Adrenal gland (tissue), 9 donors: ENCODE measurements at regions not wholly inside any gene's neighbourhood (a gene's known extent, or its start where the extent isn't known, plus 50 kb on each side); places are given as distances from the start of the nearest gene placed in this dataset.
A peak's percentile ranks its signal among the peaks of the same experiment; 100 is the strongest.

Source experiments
- DNase-seq, 7 donors: peaks; one replicate each; pipeline ENCODE4 v3.0.0-alpha.2; 2019 to 2020
- H3K27ac ChIP-seq, 5 donors: fragments of 200-600 bp; sonication (generic) in 4 of 5; 1 replicate in 3 of 5; 2 replicates in 2 of 5; pipeline versions ENCODE4 v1.5.1 to v1.8.0; 2016 to 2020; ENCODE audit warnings: mild to moderate bottlenecking in 1 of 5
- H3K27me3 ChIP-seq: fragments of 200-600 bp; 2 replicates; pipeline ENCODE4 v1.8.0; 2021
- H3K36me3 ChIP-seq, 2 donors: fragments of 200-600 bp; replicated peaks in 1 of 2; 1 replicate in 1 of 2; 2 replicates in 1 of 2; pipeline versions ENCODE4 v1.5.1 to v1.8.0; 2018 to 2022
- H3K4me1 ChIP-seq, 2 donors: fragments of 200-600 bp; replicated peaks in 1 of 2; 1 replicate in 1 of 2; 2 replicates in 1 of 2; pipeline versions ENCODE4 v1.5.1 to v1.8.0; 2018 to 2021
- H3K4me3 ChIP-seq, 4 donors: fragments of 200-600 bp; sonication (generic) in 3 of 4; one replicate each; pipeline ENCODE4 v1.5.1; 2016 to 2018
- H3K9me3 ChIP-seq, 3 donors: fragments of 200-600 bp; sonication (generic) in 1 of 3; replicated peaks in 1 of 3; 1 replicate in 2 of 3; 2 replicates in 1 of 3; pipeline versions ENCODE4 v1.5.1 to v1.8.0; 2016 to 2021
- POLR2A ChIP-seq, 2 donors: fragments of 450-650 bp; IDR thresholded peaks; one replicate each; pipeline ENCODE4 v1.6.1; 2017; ENCODE audit warnings: antibody characterized with exemption in 2 of 2, mild to moderate bottlenecking in 2 of 2, moderate library complexity in 1 of 2
- WGBS, 4 donors: extraction: QIAGEN DNeasy Blood & Tissue Kit in 2 of 4; methylation state at CpG; one replicate each; pipeline versions ENCODE4 v1.1.5 to v1.1.7; 2013 to 2017; 5-methylcytosine and 5-hydroxymethylcytosine counted together
- intact Hi-C, 2 donors: fragments of 100-400 bp; cut with DNase I; formaldehyde crosslinking; loops; one replicate each; pipeline versions ENCODE4 v1.14.1 to v1.15.0; 2022 to 2023
- TF ChIP-seq, protein P1 (sequence below), 6 experiments: fragments of 450-650 bp in 4 of 6; fragments of 200-600 bp in 2 of 6; sonication (generic) in 1 of 6; IDR thresholded peaks; 1 replicate in 5 of 6; 2 replicates in 1 of 6; pipeline versions ENCODE4 v1.5.1 to v1.8.0; 2016 to 2021; ENCODE audit warnings: antibody characterized with exemption in 6 of 6, mild to moderate bottlenecking in 2 of 6, moderate library complexity in 1 of 6
- donor health status: healthy with polysubstance abuse.
- donor health status: Bipolar disorder and iron deficiency.
- donor health status: DM: yes; HTN: yes; CAD: no.
- donor health status: DM: no; HTN: no; CAD: no.
- donor health status: DM: no; HTN: no; CAD: no.

DNA sequence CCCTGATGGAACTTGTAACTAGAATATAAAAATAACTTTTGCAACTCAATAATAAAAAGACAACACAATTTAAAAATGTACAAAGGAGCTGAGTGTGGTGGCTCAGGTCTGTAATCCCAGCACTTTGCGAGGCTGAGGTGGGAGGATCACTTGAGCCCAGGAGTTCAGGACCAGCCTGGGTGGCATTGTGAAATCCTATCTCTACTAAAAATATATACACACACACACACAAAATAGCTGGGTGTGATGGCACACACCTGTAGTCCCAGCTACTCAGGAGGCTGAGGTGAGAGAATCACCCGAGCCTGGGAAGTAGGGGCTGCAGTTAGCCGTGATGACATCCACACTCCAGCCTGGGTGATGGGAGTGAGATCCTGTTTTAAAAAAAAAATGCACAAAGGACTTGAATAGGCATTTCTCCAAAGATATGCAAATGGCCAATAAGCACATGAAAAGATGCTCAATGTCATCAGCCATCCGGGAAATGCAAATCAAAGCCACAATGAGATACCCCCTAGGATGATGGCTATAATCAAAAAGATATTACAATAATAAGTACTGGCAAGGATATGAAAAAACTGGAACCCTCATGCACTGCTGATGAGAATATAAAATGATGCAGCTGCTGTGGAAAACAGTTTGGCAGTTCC lies 59.8 kb upstream of the SEPTIN5 start:
- intact Hi-C loops: no loop called here
- TF ChIP-seq, protein P1, sequence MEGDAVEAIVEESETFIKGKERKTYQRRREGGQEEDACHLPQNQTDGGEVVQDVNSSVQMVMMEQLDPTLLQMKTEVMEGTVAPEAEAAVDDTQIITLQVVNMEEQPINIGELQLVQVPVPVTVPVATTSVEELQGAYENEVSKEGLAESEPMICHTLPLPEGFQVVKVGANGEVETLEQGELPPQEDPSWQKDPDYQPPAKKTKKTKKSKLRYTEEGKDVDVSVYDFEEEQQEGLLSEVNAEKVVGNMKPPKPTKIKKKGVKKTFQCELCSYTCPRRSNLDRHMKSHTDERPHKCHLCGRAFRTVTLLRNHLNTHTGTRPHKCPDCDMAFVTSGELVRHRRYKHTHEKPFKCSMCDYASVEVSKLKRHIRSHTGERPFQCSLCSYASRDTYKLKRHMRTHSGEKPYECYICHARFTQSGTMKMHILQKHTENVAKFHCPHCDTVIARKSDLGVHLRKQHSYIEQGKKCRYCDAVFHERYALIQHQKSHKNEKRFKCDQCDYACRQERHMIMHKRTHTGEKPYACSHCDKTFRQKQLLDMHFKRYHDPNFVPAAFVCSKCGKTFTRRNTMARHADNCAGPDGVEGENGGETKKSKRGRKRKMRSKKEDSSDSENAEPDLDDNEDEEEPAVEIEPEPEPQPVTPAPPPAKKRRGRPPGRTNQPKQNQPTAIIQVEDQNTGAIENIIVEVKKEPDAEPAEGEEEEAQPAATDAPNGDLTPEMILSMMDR (IDR thresholded peaks at IDR 0.05): no peak
- TF ChIP-seq POLR2A (IDR thresholded peaks at IDR 0.05): no peak
- no peaks in the 10 kb centered on the region for H3K36me3 ChIP-seq
- no peaks in the 10 kb centered on the region for H3K27me3 ChIP-seq
- 67 to 80% (median 70%) methylated on average over 4 of the region's 4 CpGs for WGBS, 4 donors
- H3K9me3 ChIP-seq: no peaks in the 10 kb centered on the region
- H3K4me3 ChIP-seq: no peak overlapping the region
- no peaks in the 10 kb centered on the region for H3K4me1 ChIP-seq
- no peak for DNase-seq
- H3K27ac ChIP-seq: no peak overlapping the region

DNA sequence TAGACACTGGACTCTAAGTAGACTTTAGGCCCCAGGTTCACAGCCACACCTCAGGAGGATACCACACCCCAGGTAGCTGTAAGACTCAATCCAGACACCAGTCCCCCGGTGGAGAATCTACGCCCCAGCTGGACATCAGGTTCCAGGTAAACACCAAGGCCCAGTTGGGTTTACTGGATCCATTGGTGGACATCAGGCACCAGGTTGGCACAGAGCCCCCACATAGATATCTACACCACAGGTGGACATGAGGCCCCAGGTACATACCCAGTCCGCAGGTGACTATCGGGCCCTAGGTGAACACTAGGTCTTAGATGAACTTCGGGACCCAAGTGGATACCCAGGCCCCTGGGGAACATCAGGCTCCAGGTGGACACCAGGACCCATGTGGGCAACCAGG lies 58.9 kb upstream of the SEPTIN5 start:
- Histone ChIP-seq H3K27ac (no peak overlapping the region), H3K27me3 (no peaks in the 10 kb centered on the region), H3K36me3 (no peaks in the 10 kb centered on the region), H3K4me3 (no peak overlapping the region), H3K4me1 (no peaks in the 10 kb centered on the region), H3K9me3 (no peaks in the 10 kb centered on the region)
- no peak for TF ChIP-seq POLR2A (IDR thresholded peaks at IDR 0.05)
- TF ChIP-seq, protein P1 (IDR thresholded peaks at IDR 0.05): no peak
- intact Hi-C loops: no loop called here
- peak in 1 of 7 donors; percentile 48 for DNase-seq
- WGBS, 4 donors: 79 to 89% (median 83%) methylated on average over 5 of the region's 5 CpGs; no CpG with 5 or more reads in 1 of the 4 donors

DNA sequence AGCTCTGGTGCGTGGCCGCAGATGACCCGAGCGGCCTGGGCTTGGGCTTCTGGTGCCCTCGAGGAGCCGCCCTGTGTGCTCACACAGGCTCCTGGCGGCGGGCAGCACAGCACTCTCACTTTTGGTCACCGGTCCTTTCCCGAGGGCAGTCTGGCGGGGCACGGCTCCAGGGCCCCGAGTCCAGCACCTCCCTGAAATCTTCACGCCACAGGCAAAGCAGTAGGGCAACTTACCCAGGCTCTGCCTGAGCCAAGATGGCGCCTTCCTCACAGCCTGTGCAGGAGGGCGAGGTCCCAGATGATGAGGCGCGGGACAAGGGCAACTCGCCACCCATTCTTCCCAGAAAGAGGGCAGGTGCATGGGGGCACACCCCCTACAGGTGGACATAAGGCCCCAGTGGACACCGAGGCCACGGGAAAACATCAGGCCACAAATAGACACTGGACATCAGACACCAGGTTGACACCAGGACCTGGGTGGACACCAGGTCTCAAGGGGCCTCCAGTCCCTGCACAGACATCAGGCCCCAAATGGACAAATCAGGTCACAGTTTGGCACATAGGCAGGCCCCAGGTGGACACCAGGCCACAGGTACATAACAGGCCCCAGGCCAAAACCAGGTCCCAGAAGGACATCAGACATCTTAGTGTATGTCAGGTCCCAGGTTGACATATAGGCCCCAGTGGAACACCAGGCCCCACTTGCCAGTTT lies 57.6 kb upstream of the SEPTIN5 start:
- H3K27ac ChIP-seq: no peak overlapping the region
- H3K36me3 ChIP-seq: no peaks in the 10 kb centered on the region
- H3K9me3 ChIP-seq: no peaks in the 10 kb centered on the region
- H3K4me3 ChIP-seq: no peak overlapping the region
- H3K27me3 ChIP-seq: no peaks in the 10 kb centered on the region
- H3K4me1 ChIP-seq: no peaks in the 10 kb centered on the region
- DNase-seq: peak in 1 of 7 donors; percentile 31
- 95 to 98% (median 96%) methylated on average over 12 to 21 of the region's 21 CpGs for WGBS, 4 donors
- intact Hi-C loops: no loop called here
- TF ChIP-seq, protein P1 (IDR thresholded peaks at IDR 0.05): no peak
- no peak for TF ChIP-seq POLR2A (IDR thresholded peaks at IDR 0.05)

DNA sequence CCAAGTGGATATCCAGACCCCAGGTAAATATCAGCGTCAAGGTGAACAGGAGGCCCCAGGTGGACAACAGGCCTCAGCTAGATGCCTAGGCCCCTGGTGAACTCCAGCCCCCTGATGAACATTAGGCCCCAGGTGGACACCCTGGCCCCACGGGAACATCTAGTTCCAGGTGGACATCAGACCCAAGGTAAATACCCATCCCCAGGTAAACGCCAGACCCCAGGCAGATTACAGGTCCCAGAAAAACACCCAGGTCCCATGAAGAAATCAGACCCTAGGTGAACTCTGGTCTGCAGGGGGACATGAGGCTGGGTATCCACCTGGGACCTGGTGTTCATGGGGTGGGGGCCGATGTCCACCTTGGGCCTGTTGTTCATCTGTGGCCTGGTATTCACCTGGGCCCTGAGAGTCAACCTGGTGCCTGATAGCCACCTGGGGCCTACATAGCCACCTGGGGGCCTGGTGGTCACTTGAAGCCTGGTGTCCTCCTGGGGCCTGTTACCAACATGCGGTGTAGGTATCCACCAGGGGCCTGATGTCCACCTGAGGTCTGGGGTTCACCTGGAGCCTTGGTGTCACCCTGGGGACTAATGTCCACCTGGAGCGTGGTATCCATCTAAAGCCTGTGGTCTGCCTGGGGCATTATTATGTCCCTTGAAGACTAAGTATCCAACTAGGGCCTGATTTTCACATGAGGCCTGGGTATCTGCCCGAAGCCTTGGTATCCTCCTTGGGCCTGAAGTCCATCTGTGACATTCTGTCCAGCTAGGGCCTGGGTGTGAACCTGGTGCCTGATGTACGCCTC lies 56.8 kb upstream of the SEPTIN5 start:
- no peaks in the 10 kb centered on the region for H3K9me3 ChIP-seq
- 95 to 100% (median 97%) methylated on average over 2 to 8 of the region's 8 CpGs for WGBS, 4 donors
- no peak overlapping the region for H3K4me3 ChIP-seq
- no peak overlapping the region for H3K27ac ChIP-seq
- no peaks in the 10 kb centered on the region for H3K4me1 ChIP-seq
- H3K36me3 ChIP-seq: no peaks in the 10 kb centered on the region
- TF ChIP-seq, protein P1 (IDR thresholded peaks at IDR 0.05): no peak
- no peak for TF ChIP-seq POLR2A (IDR thresholded peaks at IDR 0.05)
- intact Hi-C loops: no loop called here
- H3K27me3 ChIP-seq: no peaks in the 10 kb centered on the region
- peak in 1 of 7 donors; percentile 25 for DNase-seq
